ENCODE measurements at regions not wholly inside any gene's neighbourhood (a gene's known extent, or its start where the extent isn't known, plus 50 kb on each side); places are given as distances from the start of the nearest gene placed in this dataset.
"Not testable (repeated sequence)": the region's sequence is repeated elsewhere in the genome, so short reads cannot be mapped to it uniquely, and the experiment has no call there.

DNA sequence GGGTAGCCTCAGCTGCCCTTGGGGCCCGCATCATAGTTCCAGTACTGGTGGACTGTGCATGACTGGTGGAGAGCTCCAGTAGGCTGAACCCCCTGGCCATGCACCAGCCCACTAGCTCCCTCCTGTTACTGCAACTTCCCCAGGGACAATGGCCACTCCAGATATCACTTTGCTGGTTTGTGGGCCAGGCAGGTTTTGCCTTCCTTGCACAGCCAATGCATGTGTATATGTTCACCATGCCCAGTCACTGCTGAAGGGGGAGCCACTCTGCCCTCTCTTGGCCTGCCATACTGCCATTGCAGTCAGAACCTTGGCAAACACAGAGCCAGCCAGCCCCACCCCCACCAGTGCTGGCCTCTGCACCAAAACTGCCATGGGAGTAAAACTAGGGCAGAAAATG is 2095.3 kb upstream of the RAG2 start:
- H3K9ac ChIP-seq (ENCODE audit: low read length): no peak overlapping the region
- H3K79me2 ChIP-seq (replicated peaks; ENCODE audit: insufficient read depth, low read length): no peaks in the 10 kb centered on the region
- H3K27me3 ChIP-seq (ENCODE audit: insufficient read depth, low read depth, low read length): no peaks in the 10 kb centered on the region
- TF ChIP-seq TAF1 (IDR thresholded peaks at IDR 0.05; ENCODE audit: low read depth): no peak
- TF ChIP-seq RAD21 (conservative IDR thresholded peaks at IDR 0.05): no peak
- TF ChIP-seq, protein P1, sequence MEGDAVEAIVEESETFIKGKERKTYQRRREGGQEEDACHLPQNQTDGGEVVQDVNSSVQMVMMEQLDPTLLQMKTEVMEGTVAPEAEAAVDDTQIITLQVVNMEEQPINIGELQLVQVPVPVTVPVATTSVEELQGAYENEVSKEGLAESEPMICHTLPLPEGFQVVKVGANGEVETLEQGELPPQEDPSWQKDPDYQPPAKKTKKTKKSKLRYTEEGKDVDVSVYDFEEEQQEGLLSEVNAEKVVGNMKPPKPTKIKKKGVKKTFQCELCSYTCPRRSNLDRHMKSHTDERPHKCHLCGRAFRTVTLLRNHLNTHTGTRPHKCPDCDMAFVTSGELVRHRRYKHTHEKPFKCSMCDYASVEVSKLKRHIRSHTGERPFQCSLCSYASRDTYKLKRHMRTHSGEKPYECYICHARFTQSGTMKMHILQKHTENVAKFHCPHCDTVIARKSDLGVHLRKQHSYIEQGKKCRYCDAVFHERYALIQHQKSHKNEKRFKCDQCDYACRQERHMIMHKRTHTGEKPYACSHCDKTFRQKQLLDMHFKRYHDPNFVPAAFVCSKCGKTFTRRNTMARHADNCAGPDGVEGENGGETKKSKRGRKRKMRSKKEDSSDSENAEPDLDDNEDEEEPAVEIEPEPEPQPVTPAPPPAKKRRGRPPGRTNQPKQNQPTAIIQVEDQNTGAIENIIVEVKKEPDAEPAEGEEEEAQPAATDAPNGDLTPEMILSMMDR (IDR thresholded peaks at IDR 0.05; ENCODE audit: poor library complexity, severe bottlenecking): no peak
- no peak for TF ChIP-seq EZH2 (IDR thresholded peaks at IDR 0.05; ENCODE audit: borderline replicate concordance, insufficient read depth, low read length, poor library complexity, severe bottlenecking)
- TF ChIP-seq EP300 (conservative IDR thresholded peaks at IDR 0.05; ENCODE audit: poor library complexity, severe bottlenecking): no peak
- no peak for TF ChIP-seq POLR2AphosphoS5 (IDR thresholded peaks at IDR 0.05)
- no peak for TF ChIP-seq MXI1 (conservative IDR thresholded peaks at IDR 0.05; ENCODE audit: poor library complexity, severe bottlenecking)
- TF ChIP-seq SMC3 (conservative IDR thresholded peaks at IDR 0.05; ENCODE audit: poor library complexity): no peak
- TF ChIP-seq, protein P2, sequence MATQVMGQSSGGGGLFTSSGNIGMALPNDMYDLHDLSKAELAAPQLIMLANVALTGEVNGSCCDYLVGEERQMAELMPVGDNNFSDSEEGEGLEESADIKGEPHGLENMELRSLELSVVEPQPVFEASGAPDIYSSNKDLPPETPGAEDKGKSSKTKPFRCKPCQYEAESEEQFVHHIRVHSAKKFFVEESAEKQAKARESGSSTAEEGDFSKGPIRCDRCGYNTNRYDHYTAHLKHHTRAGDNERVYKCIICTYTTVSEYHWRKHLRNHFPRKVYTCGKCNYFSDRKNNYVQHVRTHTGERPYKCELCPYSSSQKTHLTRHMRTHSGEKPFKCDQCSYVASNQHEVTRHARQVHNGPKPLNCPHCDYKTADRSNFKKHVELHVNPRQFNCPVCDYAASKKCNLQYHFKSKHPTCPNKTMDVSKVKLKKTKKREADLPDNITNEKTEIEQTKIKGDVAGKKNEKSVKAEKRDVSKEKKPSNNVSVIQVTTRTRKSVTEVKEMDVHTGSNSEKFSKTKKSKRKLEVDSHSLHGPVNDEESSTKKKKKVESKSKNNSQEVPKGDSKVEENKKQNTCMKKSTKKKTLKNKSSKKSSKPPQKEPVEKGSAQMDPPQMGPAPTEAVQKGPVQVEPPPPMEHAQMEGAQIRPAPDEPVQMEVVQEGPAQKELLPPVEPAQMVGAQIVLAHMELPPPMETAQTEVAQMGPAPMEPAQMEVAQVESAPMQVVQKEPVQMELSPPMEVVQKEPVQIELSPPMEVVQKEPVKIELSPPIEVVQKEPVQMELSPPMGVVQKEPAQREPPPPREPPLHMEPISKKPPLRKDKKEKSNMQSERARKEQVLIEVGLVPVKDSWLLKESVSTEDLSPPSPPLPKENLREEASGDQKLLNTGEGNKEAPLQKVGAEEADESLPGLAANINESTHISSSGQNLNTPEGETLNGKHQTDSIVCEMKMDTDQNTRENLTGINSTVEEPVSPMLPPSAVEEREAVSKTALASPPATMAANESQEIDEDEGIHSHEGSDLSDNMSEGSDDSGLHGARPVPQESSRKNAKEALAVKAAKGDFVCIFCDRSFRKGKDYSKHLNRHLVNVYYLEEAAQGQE (IDR thresholded peaks at IDR 0.05; ENCODE audit: borderline replicate concordance): no peak
- H3K4me3 ChIP-seq (ENCODE audit: low read length): no peak overlapping the region
- H3F3A ChIP-seq (ENCODE audit: insufficient read depth, low read length, poor library complexity, severe bottlenecking): no peaks in the 10 kb centered on the region
- H3K36me3 ChIP-seq (ENCODE audit: insufficient read depth, low read length): no peaks in the 10 kb centered on the region
- no peaks in the 10 kb centered on the region for H3K9me3 ChIP-seq (ENCODE audit: low read length)
- no peak overlapping the region for H2AFZ ChIP-seq (ENCODE audit: low read depth, low read length)
- no peak overlapping the region for H3K27ac ChIP-seq (ENCODE audit: low read length)
- no peaks in the 10 kb centered on the region for H3K9me2 ChIP-seq (ENCODE audit: insufficient read depth, low read length)
- no peak overlapping the region for H3K4me2 ChIP-seq (ENCODE audit: low read length)
- no peaks in the 10 kb centered on the region for H4K20me1 ChIP-seq (ENCODE audit: insufficient read depth)

DNA sequence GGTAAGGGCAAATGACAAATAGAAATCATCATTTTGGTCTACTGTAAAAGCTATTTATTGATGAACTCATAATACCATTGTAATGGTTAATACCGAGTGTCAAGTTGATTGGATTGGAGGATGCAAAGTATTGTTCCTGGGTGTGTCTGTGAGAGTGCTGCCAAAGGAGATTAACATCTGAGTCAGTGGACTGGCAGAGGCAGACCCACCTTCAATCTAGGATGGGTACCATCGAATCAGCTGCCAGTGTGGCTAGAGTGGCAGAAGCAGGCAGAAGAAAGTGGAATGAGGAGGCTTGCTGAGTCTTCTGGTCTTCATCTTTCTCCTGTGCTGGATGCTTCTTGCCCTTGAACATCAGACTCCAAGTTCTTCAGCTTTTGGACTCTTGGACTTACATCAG is 2092.2 kb upstream of the RAG2 start:
- not testable (repeated sequence) for H3K36me3 ChIP-seq (ENCODE audit: insufficient read depth, low read length); H3K4me3 ChIP-seq (ENCODE audit: low read length); H3K27ac ChIP-seq (ENCODE audit: low read length); H3K9ac ChIP-seq (ENCODE audit: low read length); H3K27me3 ChIP-seq (ENCODE audit: insufficient read depth, low read depth, low read length); H4K20me1 ChIP-seq (ENCODE audit: insufficient read depth); H3F3A ChIP-seq (ENCODE audit: insufficient read depth, low read length, poor library complexity, severe bottlenecking); H2AFZ ChIP-seq (ENCODE audit: low read depth, low read length); H3K4me2 ChIP-seq (ENCODE audit: low read length); H3K79me2 ChIP-seq (replicated peaks; ENCODE audit: insufficient read depth, low read length); H3K9me3 ChIP-seq (ENCODE audit: low read length); H3K9me2 ChIP-seq (ENCODE audit: insufficient read depth, low read length)

DNA sequence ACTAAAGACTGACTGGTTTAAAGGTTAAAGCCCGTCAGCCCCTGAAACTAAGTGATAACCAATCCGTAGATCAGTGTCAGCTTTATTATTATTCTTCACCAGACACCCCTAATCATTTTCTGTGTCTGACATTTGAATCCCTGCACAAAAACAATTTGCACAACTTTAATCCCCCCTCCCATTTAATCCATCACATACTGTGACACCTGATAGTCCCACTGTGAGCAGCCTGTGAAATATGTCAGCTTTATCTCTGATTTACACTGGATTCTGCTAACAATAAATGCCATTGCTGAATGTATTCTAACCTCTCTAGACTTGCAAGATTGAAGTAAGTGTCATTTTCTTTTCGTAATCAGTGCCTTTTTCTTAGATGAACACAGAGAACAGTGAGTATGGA is 2089.0 kb upstream of the RAG2 start:
- H3K79me2 ChIP-seq (replicated peaks; ENCODE audit: insufficient read depth, low read length): no peaks in the 10 kb centered on the region
- H3K9ac ChIP-seq (ENCODE audit: low read length): no peak overlapping the region
- TF ChIP-seq MXI1 (conservative IDR thresholded peaks at IDR 0.05; ENCODE audit: poor library complexity, severe bottlenecking) (no peak), EZH2 (IDR thresholded peaks at IDR 0.05; ENCODE audit: borderline replicate concordance, insufficient read depth, low read length, poor library complexity, severe bottlenecking) (no peak), RAD21 (conservative IDR thresholded peaks at IDR 0.05) (peak; percentile 50), SMC3 (conservative IDR thresholded peaks at IDR 0.05; ENCODE audit: poor library complexity) (peak; percentile 39), TAF1 (IDR thresholded peaks at IDR 0.05; ENCODE audit: low read depth) (no peak), EP300 (conservative IDR thresholded peaks at IDR 0.05; ENCODE audit: poor library complexity, severe bottlenecking) (peak; percentile 99), POLR2AphosphoS5 (IDR thresholded peaks at IDR 0.05) (peak; percentile 89)
- TF ChIP-seq, protein P1 (IDR thresholded peaks at IDR 0.05; ENCODE audit: poor library complexity, severe bottlenecking): no peak
- TF ChIP-seq, protein P2 (IDR thresholded peaks at IDR 0.05; ENCODE audit: borderline replicate concordance): peak; percentile 55

More for the DNA sequence above, 2089.0 kb upstream of the RAG2 start:
- Histone ChIP-seq H4K20me1 (ENCODE audit: insufficient read depth) (no peaks in the 10 kb centered on the region), H3F3A (ENCODE audit: insufficient read depth, low read length, poor library complexity, severe bottlenecking) (no peaks in the 10 kb centered on the region), H3K9me3 (ENCODE audit: low read length) (no peaks in the 10 kb centered on the region), H3K27ac (ENCODE audit: low read length) (peak overlapping the region; percentile 82), H2AFZ (ENCODE audit: low read depth, low read length) (no peak overlapping the region), H3K4me2 (ENCODE audit: low read length) (peak overlapping the region; percentile 2), H3K9me2 (ENCODE audit: insufficient read depth, low read length) (no peaks in the 10 kb centered on the region), H3K27me3 (ENCODE audit: insufficient read depth, low read depth, low read length) (no peaks in the 10 kb centered on the region), H3K36me3 (ENCODE audit: insufficient read depth, low read length) (no peaks in the 10 kb centered on the region), H3K4me3 (ENCODE audit: low read length) (no peak overlapping the region)
